ENCODE measurements at regions not wholly inside any gene's neighbourhood (a gene's known extent, or its start where the extent isn't known, plus 50 kb on each side); places are given as distances from the start of the nearest gene placed in this dataset.
"Not testable (repeated sequence)": the region's sequence is repeated elsewhere in the genome, so short reads cannot be mapped to it uniquely, and the experiment has no call there.

GRCh38 chr3:192062186-192062585 lies 601.2 kb downstream of the PYDC2 start:
- no peaks in the 10 kb centered on the region for H3K27me3 ChIP-seq
- no peak overlapping the region for H3K4me3 ChIP-seq (replicated peaks in 1 of 3)
- no peaks in the 10 kb centered on the region for H3K9me3 ChIP-seq
- WGBS, 2 donors: 84 to 94% methylated on average over 3 of the region's 3 CpGs
- H3K36me3 ChIP-seq: no peaks in the 10 kb centered on the region
- H3K4me1 ChIP-seq: peaks cover 6% of the 10 kb centered on the region in 2 donors
- no peak overlapping the region for H3K27ac ChIP-seq
- no peak for DNase-seq
- TF ChIP-seq CTCF (IDR thresholded peaks at IDR 0.05) (no peak), POLR2A (IDR thresholded peaks at IDR 0.05) (no peak)
- intact Hi-C loops (cut with DNase I): no loop called here

- Histone ChIP-seq H3K4me3 (replicated peaks in 1 of 3) (no peak overlapping the region), H3K27me3 (no peaks in the 10 kb centered on the region), H3K4me1 (peaks cover 6% of the 10 kb centered on the region in 2 donors), H3K9me3 (no peaks in the 10 kb centered on the region), H3K27ac (no peak overlapping the region), H3K36me3 (no peaks in the 10 kb centered on the region)
- no peak for DNase-seq
- 61 to 71% methylated on average over 15 of the region's 16 CpGs for WGBS, 2 donors
- TF ChIP-seq CTCF (IDR thresholded peaks at IDR 0.05): no peak
- no peak for TF ChIP-seq POLR2A (IDR thresholded peaks at IDR 0.05)
- intact Hi-C loops (cut with DNase I): no loop called here
These were observed 602.6 kb downstream of the PYDC2 start for GRCh38 chr3:192063570-192063969.

- Histone ChIP-seq H3K4me1 (peaks cover 1 to 6% of the 10 kb centered on the region in 2 donors), H3K36me3 (no peaks in the 10 kb centered on the region), H3K27ac (no peak overlapping the region), H3K9me3 (no peaks in the 10 kb centered on the region), H3K4me3 (replicated peaks in 1 of 3) (no peak overlapping the region), H3K27me3 (no peaks in the 10 kb centered on the region)
- intact Hi-C loops (cut with DNase I): no loop called here
- DNase-seq: no peak
- 81 to 88% methylated on average over 1 of the region's 1 CpG for WGBS, 2 donors
- TF ChIP-seq POLR2A (IDR thresholded peaks at IDR 0.05) (no peak), CTCF (IDR thresholded peaks at IDR 0.05) (no peak)
These were observed 604.0 kb downstream of the PYDC2 start for GRCh38 chr3:192064959-192065358.

GRCh38 chr3:192066253-192066652 lies 605.3 kb downstream of the PYDC2 start:
- H3K27me3 ChIP-seq; H3K9me3 ChIP-seq; DNase-seq; H3K36me3 ChIP-seq; intact Hi-C loops (cut with DNase I); H3K4me1 ChIP-seq; H3K4me3 ChIP-seq (replicated peaks in 1 of 3); H3K27ac ChIP-seq: not testable (repeated sequence)
- WGBS, 2 donors: 96% methylated on average over 14 of the region's 14 CpGs

- TF ChIP-seq POLR2A (IDR thresholded peaks at IDR 0.05): no peak
- no peak for TF ChIP-seq CTCF (IDR thresholded peaks at IDR 0.05)
- DNase-seq: no peak
- no peaks in the 10 kb centered on the region for H3K27me3 ChIP-seq
- no peaks in the 10 kb centered on the region for H3K9me3 ChIP-seq
- H3K36me3 ChIP-seq: no peaks in the 10 kb centered on the region
- 68 to 70% methylated on average over 3 of the region's 3 CpGs for WGBS, 2 donors
- intact Hi-C loops (cut with DNase I): no loop called here
- H3K4me1 ChIP-seq: no peaks in the 10 kb centered on the region
- no peak overlapping the region for H3K27ac ChIP-seq
- no peak overlapping the region for H3K4me3 ChIP-seq (replicated peaks in 1 of 3)
These were observed 607.7 kb downstream of the PYDC2 start for GRCh38 chr3:192068464-192069254.
